ENCODE measurements at regions not wholly inside any gene's neighbourhood (a gene's known extent, or its start where the extent isn't known, plus 50 kb on each side); places are given as distances from the start of the nearest gene placed in this dataset.
"Not testable (repeated sequence)": the region's sequence is repeated elsewhere in the genome, so short reads cannot be mapped to it uniquely, and the experiment has no call there.

DNA sequence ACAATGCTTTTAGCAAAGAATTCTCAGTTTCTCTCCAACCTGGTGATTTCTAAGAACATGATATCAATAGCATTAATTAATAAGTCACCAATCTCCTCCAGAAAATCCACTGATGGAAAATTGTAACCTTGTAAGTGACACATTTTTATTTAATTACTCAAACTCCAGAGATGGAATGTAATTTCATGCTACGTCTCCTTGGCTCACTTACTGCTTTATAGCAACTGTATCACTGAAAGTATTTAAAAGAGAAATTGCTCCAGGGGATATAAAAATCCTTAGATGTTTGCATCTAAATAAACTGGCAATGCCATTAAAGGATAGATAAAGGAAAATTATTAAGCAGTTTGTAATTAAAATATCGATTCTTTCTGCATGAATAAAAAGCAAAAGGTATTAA lies 325.4 kb downstream of the TSN start:
- no peak for DNase-seq (ENCODE audit: low read depth, low spot score)
- no peak overlapping the region for H3K4me3 ChIP-seq (ENCODE audit: low read depth, low read length)
- TF ChIP-seq, protein P1, sequence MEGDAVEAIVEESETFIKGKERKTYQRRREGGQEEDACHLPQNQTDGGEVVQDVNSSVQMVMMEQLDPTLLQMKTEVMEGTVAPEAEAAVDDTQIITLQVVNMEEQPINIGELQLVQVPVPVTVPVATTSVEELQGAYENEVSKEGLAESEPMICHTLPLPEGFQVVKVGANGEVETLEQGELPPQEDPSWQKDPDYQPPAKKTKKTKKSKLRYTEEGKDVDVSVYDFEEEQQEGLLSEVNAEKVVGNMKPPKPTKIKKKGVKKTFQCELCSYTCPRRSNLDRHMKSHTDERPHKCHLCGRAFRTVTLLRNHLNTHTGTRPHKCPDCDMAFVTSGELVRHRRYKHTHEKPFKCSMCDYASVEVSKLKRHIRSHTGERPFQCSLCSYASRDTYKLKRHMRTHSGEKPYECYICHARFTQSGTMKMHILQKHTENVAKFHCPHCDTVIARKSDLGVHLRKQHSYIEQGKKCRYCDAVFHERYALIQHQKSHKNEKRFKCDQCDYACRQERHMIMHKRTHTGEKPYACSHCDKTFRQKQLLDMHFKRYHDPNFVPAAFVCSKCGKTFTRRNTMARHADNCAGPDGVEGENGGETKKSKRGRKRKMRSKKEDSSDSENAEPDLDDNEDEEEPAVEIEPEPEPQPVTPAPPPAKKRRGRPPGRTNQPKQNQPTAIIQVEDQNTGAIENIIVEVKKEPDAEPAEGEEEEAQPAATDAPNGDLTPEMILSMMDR (IDR thresholded peaks at IDR 0.05; ENCODE audit: low read depth, low read length), result no peak
- in situ Hi-C loops (cut with HindIII; ENCODE audit: low sequenced_read_pairs), result no loop called here

DNA sequence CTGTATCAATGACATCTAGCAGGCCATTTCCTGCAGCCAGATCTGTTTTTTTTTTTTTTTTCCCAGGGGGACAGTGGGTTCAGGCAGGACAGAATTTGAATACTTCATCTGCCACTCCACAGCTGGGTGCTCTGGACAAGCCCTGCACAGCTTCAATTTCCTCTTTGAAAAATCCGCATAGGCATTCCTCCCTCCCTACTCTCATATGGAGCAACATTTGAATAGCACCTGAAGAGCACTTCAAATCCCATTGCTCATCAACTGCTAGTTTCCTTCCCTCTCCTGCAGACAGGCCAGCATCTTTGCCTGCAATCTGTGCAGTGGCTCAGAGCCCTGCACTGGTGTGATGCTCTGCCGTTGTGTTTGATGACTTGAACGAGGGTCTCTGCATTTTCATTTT lies 326.3 kb downstream of the TSN start:
- TF ChIP-seq, protein P1 (IDR thresholded peaks at IDR 0.05; ENCODE audit: low read depth, low read length), result no peak
- in situ Hi-C loops (cut with HindIII; ENCODE audit: low sequenced_read_pairs), result no loop called here
- no peak overlapping the region for H3K4me3 ChIP-seq (ENCODE audit: low read depth, low read length)
- no peak for DNase-seq (ENCODE audit: low read depth, low spot score)

DNA sequence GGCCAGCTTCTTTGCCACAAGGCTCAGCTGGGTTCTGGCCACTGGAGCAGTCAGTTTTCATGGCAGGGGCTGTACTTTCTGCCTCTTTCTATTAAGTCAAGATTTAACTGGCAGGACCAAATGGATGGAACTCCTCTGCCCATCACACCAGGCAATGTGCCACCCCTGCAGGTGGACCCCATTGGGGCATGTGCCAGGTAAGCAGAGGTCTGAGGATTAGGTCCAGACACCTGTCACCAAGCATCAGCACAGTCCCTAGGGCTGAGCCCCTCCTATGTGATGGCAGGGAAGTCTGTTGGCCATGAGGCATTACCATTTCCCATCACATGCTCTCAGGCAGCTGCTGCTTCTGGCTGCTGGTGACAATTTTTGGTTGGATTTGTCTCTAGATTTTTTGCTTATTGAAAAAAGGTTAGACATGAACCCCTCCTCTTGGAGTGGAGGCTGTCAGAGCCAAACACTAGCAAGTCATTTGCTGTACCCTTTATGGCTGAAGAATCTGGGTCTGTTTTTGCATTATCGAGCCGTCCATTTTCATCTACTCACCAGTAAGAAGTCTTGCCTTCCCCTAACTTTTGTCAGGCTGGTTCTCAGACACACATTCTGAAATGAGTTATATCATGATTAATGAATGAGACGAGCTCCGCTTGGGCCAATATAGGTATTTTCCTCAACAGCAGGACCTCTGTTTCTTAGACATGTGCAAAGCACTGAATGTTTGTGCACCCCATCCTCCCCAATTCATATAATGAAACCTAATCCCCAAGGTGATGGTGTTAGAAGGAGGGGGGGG lies 328.0 kb downstream of the TSN start:
- no peak for DNase-seq (ENCODE audit: low read depth, low spot score)
- in situ Hi-C loops (cut with HindIII; ENCODE audit: low sequenced_read_pairs), result no loop called here
- TF ChIP-seq, protein P1 (IDR thresholded peaks at IDR 0.05; ENCODE audit: low read depth, low read length), result no peak
- no peak overlapping the region for H3K4me3 ChIP-seq (ENCODE audit: low read depth, low read length)

DNA sequence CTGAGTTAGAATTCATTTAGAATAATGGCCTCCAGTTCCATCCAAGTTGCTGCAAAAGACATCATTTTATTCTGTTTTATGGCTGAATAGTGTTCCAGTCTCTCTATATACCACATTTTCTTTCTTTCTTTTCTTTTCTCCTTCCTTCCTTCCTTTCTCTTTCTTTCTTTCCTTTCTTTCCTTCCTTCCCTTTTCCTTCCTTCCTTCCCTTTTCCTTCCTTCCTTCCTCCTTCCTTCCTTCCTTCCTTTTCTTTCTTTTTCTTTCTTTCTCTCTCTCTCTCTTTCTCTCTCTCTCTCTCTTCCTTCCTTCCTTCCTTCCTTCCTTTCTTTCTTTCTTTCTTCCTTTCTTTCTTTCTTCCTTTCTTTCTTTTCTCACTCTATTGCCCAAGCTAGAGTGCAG lies 330.2 kb downstream of the TSN start:
- DNase-seq (ENCODE audit: low read depth, low spot score); H3K4me3 ChIP-seq (ENCODE audit: low read depth, low read length); in situ Hi-C loops (cut with HindIII; ENCODE audit: low sequenced_read_pairs): not testable (repeated sequence)

DNA sequence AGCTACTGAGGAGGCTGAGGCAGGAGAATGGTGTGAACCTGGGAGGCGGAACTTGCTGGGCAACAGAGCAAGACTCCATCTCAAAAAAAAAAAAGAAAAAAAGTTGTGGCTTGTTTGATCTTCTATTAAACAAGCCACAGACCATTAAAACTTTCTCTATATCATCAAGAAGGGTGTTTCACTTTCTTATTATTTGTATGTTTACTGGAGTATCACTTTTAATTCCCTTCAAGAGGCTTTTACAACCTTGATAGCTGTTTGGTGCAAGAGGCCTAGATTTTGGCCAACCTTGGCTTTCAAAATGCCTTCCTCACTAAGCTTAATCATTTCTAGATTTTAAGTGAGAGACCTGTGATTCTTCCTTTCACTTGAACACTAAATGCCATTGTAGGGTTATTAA lies 339.1 kb downstream of the TSN start:
- DNase-seq (ENCODE audit: low read depth, low spot score), result no peak
- TF ChIP-seq, protein P1 (IDR thresholded peaks at IDR 0.05; ENCODE audit: low read depth, low read length), result no peak
- no peak overlapping the region for H3K4me3 ChIP-seq (ENCODE audit: low read depth, low read length)
- in situ Hi-C loops (cut with HindIII; ENCODE audit: low sequenced_read_pairs), result no loop called here

DNA sequence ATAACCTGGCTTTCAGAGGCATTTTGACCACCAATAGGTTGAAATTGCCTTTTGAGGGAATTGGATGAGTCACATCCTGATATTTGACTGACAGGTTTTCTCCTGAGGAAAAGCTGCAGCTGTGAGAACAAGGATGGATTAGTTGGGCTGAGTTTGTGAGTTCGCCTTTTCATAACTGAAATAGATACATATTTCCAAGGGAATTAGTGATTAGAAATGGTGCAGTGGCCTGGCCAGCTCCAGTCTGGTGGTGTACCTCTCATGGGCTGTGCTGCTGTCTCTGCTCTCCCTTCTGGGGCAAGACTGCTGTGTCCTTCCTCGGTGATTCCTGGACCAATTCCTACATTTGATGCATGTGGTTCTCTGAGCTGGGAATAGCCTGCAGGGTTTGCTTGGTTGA lies 341.3 kb downstream of the TSN start:
- DNase-seq (ENCODE audit: low read depth, low spot score), result no peak
- in situ Hi-C loops (cut with HindIII; ENCODE audit: low sequenced_read_pairs), result no loop called here
- H3K4me3 ChIP-seq (ENCODE audit: low read depth, low read length), result no peak overlapping the region
- TF ChIP-seq, protein P1 (IDR thresholded peaks at IDR 0.05; ENCODE audit: low read depth, low read length), result no peak

DNA sequence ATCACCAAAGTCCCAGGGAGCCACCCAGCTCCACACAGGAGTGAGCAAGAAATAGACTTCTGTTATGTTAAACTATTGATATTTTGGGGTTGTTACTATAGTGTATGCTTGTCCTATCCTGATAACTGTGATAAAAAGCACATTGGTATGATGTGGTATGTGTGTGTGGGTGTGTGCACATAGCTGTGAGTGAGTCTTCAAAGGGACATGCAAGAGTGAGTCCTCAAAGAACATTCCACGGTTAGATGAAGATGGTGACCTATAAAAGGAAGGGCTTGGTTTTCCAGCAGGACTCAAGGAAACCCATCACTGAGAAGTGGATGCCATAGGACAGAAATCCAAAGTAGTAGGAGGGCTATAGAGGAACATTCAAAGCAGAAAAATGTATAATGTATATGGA lies 342.9 kb downstream of the TSN start:
- in situ Hi-C loops (cut with HindIII; ENCODE audit: low sequenced_read_pairs), result no loop called here
- TF ChIP-seq, protein P1 (IDR thresholded peaks at IDR 0.05; ENCODE audit: low read depth, low read length), result no peak
- H3K4me3 ChIP-seq (ENCODE audit: low read depth, low read length), result no peak overlapping the region
- DNase-seq (ENCODE audit: low read depth, low spot score), result no peak

Measured in astrocyte of the spinal cord (primary cell).